Pancreas (tissue), 10 donors: ENCODE measurements at regions not wholly inside any gene's neighbourhood (a gene's known extent, or its start where the extent isn't known, plus 50 kb on each side); places are given as distances from the start of the nearest gene placed in this dataset.

ENCODE experiments used
- ATAC-seq, 4 donors: fragments of 200-7000 bp; cut with Tn5 transposase; one replicate each; pipeline versions ENCODE4 v1.8.0 to v1.9.1; 2020; ENCODE audit warnings: mild to moderate bottlenecking in 4 of 4, moderate library complexity in 4 of 4
- DNase-seq, 6 donors: peaks; one replicate each; pipeline ENCODE4 v3.0.0-alpha.2; 2020
- FAIRE-seq: peaks from 2 replicates; lab custom pipeline; 2012; peaks lifted over from hg19 to GRCh38; lab: Jason Lieb, UNC
- H3K27ac ChIP-seq, 4 donors: fragments of 200-600 bp; sonication (generic); 1 replicate in 3 of 4; 2 replicates in 1 of 4; pipeline versions ENCODE4 v1.5.0 to v1.8.0; 2020
- H3K27me3 ChIP-seq, 4 donors: fragments of 200-600 bp; one replicate each; pipeline ENCODE4 v1.8.0; 2021
- H3K36me3 ChIP-seq, 3 donors: fragments of 200-600 bp; sonication (generic) in 1 of 3; one replicate each; pipeline versions ENCODE4 v1.5.0 to v1.8.0; 2020 to 2021
- H3K4me1 ChIP-seq, 3 donors: fragments of 200-600 bp; one replicate each; pipeline ENCODE4 v1.8.0; 2021
- H3K4me3 ChIP-seq, 4 donors: fragments of 200-600 bp; sonication (generic) in 2 of 4; one replicate each; pipeline versions ENCODE4 v1.5.0 to v1.8.0; 2020 to 2021
- H3K9me3 ChIP-seq, 4 donors: fragments of 200-600 bp; one replicate each; pipeline ENCODE4 v1.8.0; 2021
- CTCF ChIP-seq, 4 donors: fragments of 200-600 bp; sonication (generic) in 3 of 4; IDR thresholded peaks; one replicate each; pipeline versions ENCODE4 v1.5.0 to v1.8.0; 2021; ENCODE audit warnings: antibody characterized with exemption in 4 of 4
- WGBS, 2 donors: extraction: QIAGEN DNeasy Blood & Tissue Kit; methylation state at CpG; one replicate each; pipeline ENCODE4 v1.1.7; 2013; 5-methylcytosine and 5-hydroxymethylcytosine counted together
- intact Hi-C, 3 donors: fragments of 100-400 bp; cut with DNase I; formaldehyde crosslinking; loops; one replicate each; pipeline versions ENCODE4 v1.11.1 to v1.14.2; 2022
- donor health status: healthy with polysubstance abuse.
- donor health status: DM: no; HTN: no; CAD: no; lungs with moderate emphysema.
- donor health status: DM: no; HTN: no; CAD: no.
- donor health status: control.
- donor health status: control.
- donor health status: Bipolar disorder and iron deficiency.
- donor health status: DM: yes; HTN: yes; CAD: no.
- donor health status: DM: no; HTN: no; CAD: no.
- donor health status: DM: no; HTN: no; CAD: no.
- donor health status: DM: yes; HTN: yes; CAD: no.

GRCh38 chr4:176894498-176894897 lies 101.8 kb upstream of the VEGFC start:
- Histone ChIP-seq H3K36me3 (no peaks in the 10 kb centered on the region), H3K4me3 (no peak overlapping the region), H3K27ac (no peak overlapping the region), H3K9me3 (no peaks in the 10 kb centered on the region), H3K27me3 (no peaks in the 10 kb centered on the region), H3K4me1 (no peaks in the 10 kb centered on the region)
- 20 to 25% methylated on average over 3 of the region's 3 CpGs for WGBS, 2 donors
- intact Hi-C loops: no loop called here
- ATAC-seq: no peak
- DNase-seq: no peak
- no peak for TF ChIP-seq CTCF (IDR thresholded peaks at IDR 0.05)
- no peak for FAIRE-seq

GRCh38 chr4:176896211-176896610 lies 103.5 kb upstream of the VEGFC start:
- FAIRE-seq (no peak), ATAC-seq (no peak), DNase-seq (no peak)
- Histone ChIP-seq H3K4me1 (no peaks in the 10 kb centered on the region), H3K36me3 (no peaks in the 10 kb centered on the region), H3K27ac (no peak overlapping the region), H3K4me3 (no peak overlapping the region), H3K27me3 (no peaks in the 10 kb centered on the region), H3K9me3 (no peaks in the 10 kb centered on the region)
- no peak for TF ChIP-seq CTCF (IDR thresholded peaks at IDR 0.05)
- intact Hi-C loops: no loop called here
- 41 to 50% methylated on average over 5 of the region's 5 CpGs for WGBS, 2 donors

- no peak for DNase-seq
- no peak for TF ChIP-seq CTCF (IDR thresholded peaks at IDR 0.05)
- intact Hi-C loops: no loop called here
- Histone ChIP-seq H3K27ac (no peak overlapping the region), H3K4me1 (no peaks in the 10 kb centered on the region), H3K4me3 (no peak overlapping the region), H3K9me3 (no peaks in the 10 kb centered on the region), H3K27me3 (no peaks in the 10 kb centered on the region), H3K36me3 (no peaks in the 10 kb centered on the region)
- FAIRE-seq: no peak
- no peak for ATAC-seq
- 8 to 44% methylated on average over 2 of the region's 2 CpGs for WGBS, 2 donors
These were observed 104.5 kb upstream of the VEGFC start for GRCh38 chr4:176897226-176897625.

GRCh38 chr4:176898791-176899190 lies 106.1 kb upstream of the VEGFC start:
- FAIRE-seq (no peak), ATAC-seq (no peak), DNase-seq (no peak)
- no peaks in the 10 kb centered on the region for H3K9me3 ChIP-seq
- no peak overlapping the region for H3K27ac ChIP-seq
- WGBS, 2 donors: 51 to 73% methylated on average over 2 of the region's 2 CpGs
- no peaks in the 10 kb centered on the region for H3K36me3 ChIP-seq
- intact Hi-C loops: no loop called here
- no peaks in the 10 kb centered on the region for H3K4me1 ChIP-seq
- no peak for TF ChIP-seq CTCF (IDR thresholded peaks at IDR 0.05)
- H3K4me3 ChIP-seq: no peak overlapping the region
- no peaks in the 10 kb centered on the region for H3K27me3 ChIP-seq

GRCh38 chr4:176902710-176903323 lies 110.1 kb upstream of the VEGFC start:
- no peaks in the 10 kb centered on the region for H3K27me3 ChIP-seq
- no peaks in the 10 kb centered on the region for H3K4me1 ChIP-seq
- no peaks in the 10 kb centered on the region for H3K9me3 ChIP-seq
- ATAC-seq (peak in 1 of 4 donors; percentile 38), FAIRE-seq (no peak), DNase-seq (no peak)
- 53 to 82% methylated on average over 5 of the region's 5 CpGs for WGBS, 2 donors
- no peak for TF ChIP-seq CTCF (IDR thresholded peaks at IDR 0.05)
- H3K36me3 ChIP-seq: no peaks in the 10 kb centered on the region
- H3K27ac ChIP-seq: no peak overlapping the region
- no peak overlapping the region for H3K4me3 ChIP-seq
- intact Hi-C loops: no loop called here
